ENCODE measurements at regions not wholly inside any gene's neighbourhood (a gene's known extent, or its start where the extent isn't known, plus 50 kb on each side); places are given as distances from the start of the nearest gene placed in this dataset.
"Not testable (repeated sequence)": the region's sequence is repeated elsewhere in the genome, so short reads cannot be mapped to it uniquely, and the experiment has no call there.

GRCh38 chr14:34050606-34051005, 99.7 kb upstream of the EGLN3 start:
- TF ChIP-seq CTCF (IDR thresholded peaks at IDR 0.05; ENCODE audit: low read depth, low read length): no peak
- H3K4me3 ChIP-seq (ENCODE audit: low read depth, low read length): no peak overlapping the region
- in situ Hi-C loops (cut with HindIII; ENCODE audit: low sequenced_read_pairs): no loop called here
- DNase-seq (ENCODE audit: low read depth, low spot score): no peak

- no peak for TF ChIP-seq CTCF (IDR thresholded peaks at IDR 0.05; ENCODE audit: low read depth, low read length)
- in situ Hi-C loops (cut with HindIII; ENCODE audit: low sequenced_read_pairs): no loop called here
- H3K4me3 ChIP-seq (ENCODE audit: low read depth, low read length): no peak overlapping the region
- DNase-seq (ENCODE audit: low read depth, low spot score): no peak
Observed at GRCh38 chr14:34049790-34050189, 98.9 kb upstream of the EGLN3 start.

- DNase-seq (ENCODE audit: low read depth, low spot score); H3K4me3 ChIP-seq (ENCODE audit: low read depth, low read length); in situ Hi-C loops (cut with HindIII; ENCODE audit: low sequenced_read_pairs): not testable (repeated sequence)
Observed at GRCh38 chr14:34049187-34049586, 98.3 kb upstream of the EGLN3 start.

DNA sequence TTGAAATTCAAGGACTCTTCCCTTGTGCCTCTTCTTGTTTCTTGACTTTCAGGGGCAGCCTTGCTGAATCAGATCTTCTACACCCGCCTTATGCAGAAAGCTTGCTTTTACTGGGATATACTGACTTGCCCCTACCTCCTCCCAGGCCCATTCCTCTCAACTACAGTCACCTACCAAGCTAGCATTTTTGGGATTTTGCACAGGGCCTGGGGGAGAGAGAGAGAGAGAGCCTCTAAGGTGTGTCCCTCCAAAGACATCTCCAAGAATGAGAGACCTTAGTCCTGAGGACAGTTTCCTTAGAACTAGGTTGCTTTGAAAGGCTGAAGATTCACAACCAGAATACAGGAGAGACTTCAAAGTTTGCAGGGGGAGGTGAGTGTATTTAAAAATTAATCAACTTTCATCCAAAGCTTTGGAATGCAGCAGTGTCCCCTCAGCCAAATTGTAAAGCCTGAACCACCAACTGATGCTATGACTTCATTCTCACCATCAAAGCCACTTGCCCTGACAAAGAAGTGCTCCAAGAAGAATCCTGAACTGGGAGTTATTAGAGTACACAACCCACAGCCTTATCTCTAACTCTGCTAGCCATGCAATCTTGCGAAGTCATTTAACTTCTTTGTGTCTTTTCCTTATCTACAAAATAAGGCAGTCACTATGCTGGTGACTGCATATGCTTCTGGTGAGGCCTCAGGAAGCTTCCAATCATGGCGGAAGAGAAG, 96.1 kb upstream of the EGLN3 start:
- TF ChIP-seq CTCF (IDR thresholded peaks at IDR 0.05; ENCODE audit: low read depth, low read length): no peak
- DNase-seq (ENCODE audit: low read depth, low spot score): no peak
- no peak overlapping the region for H3K4me3 ChIP-seq (ENCODE audit: low read depth, low read length)
- in situ Hi-C loops (cut with HindIII; ENCODE audit: low sequenced_read_pairs): no loop called here

DNA sequence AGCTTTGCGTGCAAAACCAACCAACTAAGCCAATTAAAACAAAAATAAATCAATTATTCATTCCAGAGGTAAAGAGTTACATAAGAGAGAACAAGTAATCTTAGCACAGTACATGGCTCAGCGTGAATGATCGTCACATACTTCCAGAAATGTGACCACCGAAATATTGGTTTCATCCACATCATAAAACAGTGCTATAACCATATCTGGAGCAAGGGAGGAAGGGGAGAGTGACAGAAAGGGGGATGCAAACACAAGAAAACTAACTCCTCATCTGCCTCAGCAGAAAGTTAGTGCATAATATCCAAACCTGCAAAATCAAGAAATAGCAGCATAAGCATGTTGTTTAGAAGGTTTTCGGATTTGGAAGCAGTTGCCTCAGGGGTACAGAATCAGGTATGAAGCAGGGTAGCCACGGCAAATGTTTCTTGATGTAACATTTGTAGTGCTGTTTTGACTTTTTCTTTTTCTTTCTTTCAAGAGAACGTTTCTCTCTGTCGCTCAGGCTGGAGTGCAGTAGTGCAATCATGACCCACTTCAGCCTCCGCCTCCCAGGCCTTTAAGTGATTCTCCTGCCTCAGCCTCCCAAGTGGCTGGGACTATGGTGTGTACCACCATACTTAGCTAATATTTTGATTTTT, 93.9 kb upstream of the EGLN3 start:
- no peak for DNase-seq (ENCODE audit: low read depth, low spot score)
- no peak overlapping the region for H3K4me3 ChIP-seq (ENCODE audit: low read depth, low read length)
- TF ChIP-seq CTCF (IDR thresholded peaks at IDR 0.05; ENCODE audit: low read depth, low read length): no peak
- in situ Hi-C loops (cut with HindIII; ENCODE audit: low sequenced_read_pairs): no loop called here

GRCh38 chr14:34044373-34044637, 93.4 kb upstream of the EGLN3 start:
- no peak for TF ChIP-seq CTCF (IDR thresholded peaks at IDR 0.05; ENCODE audit: low read depth, low read length)
- no peak overlapping the region for H3K4me3 ChIP-seq (ENCODE audit: low read depth, low read length)
- in situ Hi-C loops (cut with HindIII; ENCODE audit: low sequenced_read_pairs): no loop called here
- no peak for DNase-seq (ENCODE audit: low read depth, low spot score)

- H3K4me3 ChIP-seq (ENCODE audit: low read depth, low read length): no peak overlapping the region
- no peak for TF ChIP-seq CTCF (IDR thresholded peaks at IDR 0.05; ENCODE audit: low read depth, low read length)
- no peak for DNase-seq (ENCODE audit: low read depth, low spot score)
- in situ Hi-C loops (cut with HindIII; ENCODE audit: low sequenced_read_pairs): no loop called here
Observed at GRCh38 chr14:34043627-34044372, 92.9 kb upstream of the EGLN3 start.
